ENCODE measurements at regions not wholly inside any gene's neighbourhood (a gene's known extent, or its start where the extent isn't known, plus 50 kb on each side); places are given as distances from the start of the nearest gene placed in this dataset.

- Mint-ChIP-seq H3K36me3 (ENCODE audit: low read depth) (no peaks in the 10 kb centered on the region), H3K9me3 (no peaks in the 10 kb centered on the region), H3K4me1 (peaks cover 26% of the 10 kb centered on the region), H3K4me3 (no peak overlapping the region), H3K27me3 (ENCODE audit: insufficient read depth) (no peaks in the 10 kb centered on the region), H3K27ac (no peak overlapping the region)
- no peaks in the 10 kb centered on the region for H3K9me3 ChIP-seq (ENCODE audit: control insufficient read depth, low read length)
- H3K27me3 ChIP-seq (ENCODE audit: control insufficient read depth, insufficient read depth, low read length, poor library complexity, severe bottlenecking): no peaks in the 10 kb centered on the region
- H3K27ac ChIP-seq (ENCODE audit: low read depth, low read length): no peak overlapping the region
- TF ChIP-seq CTCF (conservative IDR thresholded peaks at IDR 0.05): no peak
- H3K4me3 ChIP-seq (ENCODE audit: low read length): no peak overlapping the region
- peaks cover 4% of the 10 kb centered on the region for H3K4me1 ChIP-seq (ENCODE audit: control insufficient read depth, insufficient read depth, low read length)
- no peaks in the 10 kb centered on the region for H3K36me3 ChIP-seq (ENCODE audit: control insufficient read depth, insufficient read depth, low read length)
- no peak for DNase-seq
- 89 to 95% methylated on average over 3 of the region's 3 CpGs for WGBS, 2 experiments (ENCODE audit: insufficient coverage in 1 of 2, insufficient read length in 1 of 2)
- no peak overlapping the region for H3K9ac ChIP-seq (ENCODE audit: extremely low read depth, low read length, poor library complexity, severe bottlenecking)
These were observed 658.3 kb upstream of the WWC1 start for GRCh38 chr5:167633114-167633513.

GRCh38 chr5:167633931-167634341 lies 657.5 kb upstream of the WWC1 start:
- Histone ChIP-seq H3K36me3 (ENCODE audit: control insufficient read depth, insufficient read depth, low read length) (no peaks in the 10 kb centered on the region), H3K27ac (ENCODE audit: low read depth, low read length) (no peak overlapping the region), H3K4me3 (ENCODE audit: low read length) (no peak overlapping the region), H3K9me3 (ENCODE audit: control insufficient read depth, low read length) (no peaks in the 10 kb centered on the region), H3K4me1 (ENCODE audit: control insufficient read depth, insufficient read depth, low read length) (peaks cover 4% of the 10 kb centered on the region), H3K9ac (ENCODE audit: extremely low read depth, low read length, poor library complexity, severe bottlenecking) (no peak overlapping the region), H3K27me3 (ENCODE audit: control insufficient read depth, insufficient read depth, low read length, poor library complexity, severe bottlenecking) (no peaks in the 10 kb centered on the region)
- H3K4me1 Mint-ChIP-seq: peaks cover 28% of the 10 kb centered on the region
- WGBS, 2 experiments (ENCODE audit: insufficient coverage in 1 of 2, insufficient read length in 1 of 2): 90 to 100% methylated on average over 1 to 2 of the region's 2 CpGs
- no peaks in the 10 kb centered on the region for H3K36me3 Mint-ChIP-seq (ENCODE audit: low read depth)
- no peaks in the 10 kb centered on the region for H3K27me3 Mint-ChIP-seq (ENCODE audit: insufficient read depth)
- no peaks in the 10 kb centered on the region for H3K9me3 Mint-ChIP-seq
- no peak overlapping the region for H3K27ac Mint-ChIP-seq
- no peak for TF ChIP-seq CTCF (conservative IDR thresholded peaks at IDR 0.05)
- DNase-seq: no peak
- no peak overlapping the region for H3K4me3 Mint-ChIP-seq

- H3K27ac Mint-ChIP-seq: no peak overlapping the region
- no peak for TF ChIP-seq CTCF (conservative IDR thresholded peaks at IDR 0.05)
- no peak overlapping the region for H3K4me3 Mint-ChIP-seq
- no peaks in the 10 kb centered on the region for H3K27me3 ChIP-seq (ENCODE audit: control insufficient read depth, insufficient read depth, low read length, poor library complexity, severe bottlenecking)
- no peak overlapping the region for H3K4me3 ChIP-seq (ENCODE audit: low read length)
- H3K4me1 ChIP-seq (ENCODE audit: control insufficient read depth, insufficient read depth, low read length): peaks cover 4% of the 10 kb centered on the region
- no peaks in the 10 kb centered on the region for H3K9me3 ChIP-seq (ENCODE audit: control insufficient read depth, low read length)
- H3K27me3 Mint-ChIP-seq (ENCODE audit: insufficient read depth): no peaks in the 10 kb centered on the region
- no peak for DNase-seq
- peaks cover 33% of the 10 kb centered on the region for H3K4me1 Mint-ChIP-seq
- H3K27ac ChIP-seq (ENCODE audit: low read depth, low read length): no peak overlapping the region
- no peaks in the 10 kb centered on the region for H3K36me3 Mint-ChIP-seq (ENCODE audit: low read depth)
- 65% methylated on average over 1 of the region's 1 CpG; no CpG with 5 or more reads in 1 of the 2 experiments for WGBS, 2 experiments (ENCODE audit: insufficient coverage in 1 of 2, insufficient read length in 1 of 2)
- no peaks in the 10 kb centered on the region for H3K9me3 Mint-ChIP-seq
- no peaks in the 10 kb centered on the region for H3K36me3 ChIP-seq (ENCODE audit: control insufficient read depth, insufficient read depth, low read length)
- H3K9ac ChIP-seq (ENCODE audit: extremely low read depth, low read length, poor library complexity, severe bottlenecking): no peak overlapping the region
These were observed 657.0 kb upstream of the WWC1 start for GRCh38 chr5:167634432-167634831.

Measured in endodermal cell (in vitro differentiated cells).